CD4-positive, alpha-beta T cell (primary cell): ENCODE measurements at regions not wholly inside any gene's neighbourhood (a gene's known extent, or its start where the extent isn't known, plus 50 kb on each side); places are given as distances from the start of the nearest gene placed in this dataset.

Source experiments
- ATAC-seq: fragments of 200-7000 bp; cut with Tn5 transposase; one replicate; pipeline ENCODE4 v1.10.0; 2022; ENCODE audit warnings: mild to moderate bottlenecking; ENCODE audit not compliant: poor library complexity
- CTCF ChIA-PET: fragments of 350-600 bp; sonication (Branson Sonifier 250); formaldehyde crosslinking; loops from one replicate; lab custom pipeline; 2021; ENCODE audit warnings: antibody characterized with exemption, inconsistent platforms; lab: Charles Lee
- POLR2A ChIA-PET: fragments of 350-600 bp; sonication (Branson Sonifier 250); formaldehyde crosslinking; loops from one replicate; lab custom pipeline; 2021; ENCODE audit warnings: antibody characterized with exemption, inconsistent platforms; lab: Charles Lee
- DNase-seq, 14 experiments: peaks; one replicate each; pipeline ENCODE4 v3.0.0-alpha.2; 2013 to 2020; ENCODE audit warnings: mixed read lengths in 2 of 14
- H3K27ac ChIP-seq, 2 donors: one replicate each; pipeline versions ENCODE4 v1.5.1 to v1.7.0; 2013; ENCODE audit warnings: low read length in 2 of 2, low read depth in 1 of 2, mild to moderate bottlenecking in 1 of 2
- H3K27me3 ChIP-seq, 2 experiments: 1 replicate in 1 of 2; 2 replicates in 1 of 2; pipeline versions ENCODE4 v1.6.1 to v1.7.0; 2013; ENCODE audit warnings: low read length in 2 of 2, control low read depth in 1 of 2, mild to moderate bottlenecking in 1 of 2, moderate library complexity in 1 of 2; ENCODE audit not compliant: insufficient read depth in 2 of 2, control insufficient read depth in 1 of 2
- H3K36me3 ChIP-seq: one replicate; pipeline ENCODE4 v1.6.1; 2013; ENCODE audit warnings: low read length, control low read depth; ENCODE audit not compliant: insufficient read depth
- H3K4me1 ChIP-seq: one replicate; pipeline ENCODE4 v1.6.1; 2013; ENCODE audit warnings: low read length, control low read depth; ENCODE audit not compliant: insufficient read depth
- H3K4me3 ChIP-seq: one replicate; pipeline ENCODE4 v1.5.1; 2013; ENCODE audit warnings: mild to moderate bottlenecking, low read length, moderate library complexity
- H3K9me3 ChIP-seq, 2 experiments: 1 replicate in 1 of 2; 2 replicates in 1 of 2; pipeline versions ENCODE4 v1.6.1 to v1.7.0; 2013; ENCODE audit warnings: low read length in 2 of 2, mild to moderate bottlenecking in 2 of 2, control low read depth in 1 of 2, moderate library complexity in 1 of 2; ENCODE audit not compliant: control insufficient read depth in 1 of 2, insufficient read depth in 1 of 2
- H3K27ac Mint-ChIP-seq: one replicate; pipeline ENCODE4 v1.8.0; 2020; ENCODE audit warnings: mixed read lengths
- H3K27me3 Mint-ChIP-seq: one replicate; pipeline ENCODE4 v1.8.0; 2021; ENCODE audit warnings: mixed read lengths
- H3K36me3 Mint-ChIP-seq: one replicate; pipeline ENCODE4 v1.8.0; 2021; ENCODE audit warnings: low read depth, mixed read lengths
- H3K4me1 Mint-ChIP-seq: one replicate; pipeline ENCODE4 v1.8.0; 2021; ENCODE audit warnings: low read depth, mixed read lengths
- H3K4me3 Mint-ChIP-seq: one replicate; pipeline ENCODE4 v1.8.0; 2020; ENCODE audit warnings: mild to moderate bottlenecking, mixed read lengths
- H3K9me3 Mint-ChIP-seq: one replicate; pipeline ENCODE4 v1.8.0; 2020; ENCODE audit warnings: mixed read lengths
- intact Hi-C, 2 experiments: fragments of 100-400 bp; cut with DNase I in 1 of 2; cut with micrococcal nuclease in 1 of 2; formaldehyde crosslinking; loops; one replicate each; pipeline versions ENCODE4 v1.15.1 to v1.9.0; 2023 to 2025; cut with DNase I, micrococcal nuclease
- TF ChIP-seq, protein P1 (sequence below): fragments of 200-600 bp; IDR thresholded peaks from one replicate; pipeline ENCODE4 v1.8.0; 2022; ENCODE audit warnings: antibody characterized with exemption, mild to moderate bottlenecking

DNA sequence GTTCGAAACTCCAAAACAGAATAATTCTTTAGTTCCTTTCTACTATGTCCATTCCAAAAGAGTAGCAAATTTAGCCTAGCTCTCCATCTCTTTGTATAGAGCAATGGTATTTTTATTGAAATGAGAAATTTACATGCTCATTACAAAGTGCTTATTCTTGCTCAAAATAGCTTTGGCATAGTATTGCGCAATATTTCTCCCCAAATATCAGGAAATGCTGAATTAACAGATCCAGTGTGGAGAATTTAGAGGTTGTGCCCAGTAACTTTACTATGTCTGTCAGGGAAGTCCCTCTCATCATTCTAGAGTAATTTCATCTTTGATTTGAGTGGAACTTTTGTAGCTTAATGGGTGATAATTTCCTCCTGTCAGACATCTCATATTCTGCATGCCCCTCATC lies 425.9 kb upstream of the PIK3C3 start:
- intact Hi-C loops: no loop called here

DNA sequence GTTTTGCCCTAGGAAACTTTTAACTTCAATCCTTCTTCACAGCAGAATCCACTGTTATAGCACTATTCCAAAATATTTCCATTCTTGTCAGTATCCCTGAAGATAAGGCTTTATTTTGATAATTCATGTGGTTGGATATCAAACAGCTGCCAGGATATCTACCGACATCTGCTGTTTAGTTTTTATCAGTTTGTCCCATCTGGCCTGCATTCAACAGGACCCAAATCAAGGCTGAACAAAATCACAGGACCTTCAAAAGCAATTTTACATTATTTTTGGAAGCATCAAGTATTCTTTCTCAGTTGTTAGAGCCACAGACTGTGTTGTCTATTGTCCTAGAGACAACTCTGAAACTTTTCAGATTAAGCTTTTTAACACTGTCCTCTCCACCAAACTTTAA lies 429.0 kb upstream of the PIK3C3 start:
- H3K9me3 ChIP-seq: no peaks in the 10 kb centered on the region
- intact Hi-C loops: no loop called here
- no peaks in the 10 kb centered on the region for H3K36me3 ChIP-seq
- no peak overlapping the region for H3K4me3 ChIP-seq
- TF ChIP-seq, protein P1, sequence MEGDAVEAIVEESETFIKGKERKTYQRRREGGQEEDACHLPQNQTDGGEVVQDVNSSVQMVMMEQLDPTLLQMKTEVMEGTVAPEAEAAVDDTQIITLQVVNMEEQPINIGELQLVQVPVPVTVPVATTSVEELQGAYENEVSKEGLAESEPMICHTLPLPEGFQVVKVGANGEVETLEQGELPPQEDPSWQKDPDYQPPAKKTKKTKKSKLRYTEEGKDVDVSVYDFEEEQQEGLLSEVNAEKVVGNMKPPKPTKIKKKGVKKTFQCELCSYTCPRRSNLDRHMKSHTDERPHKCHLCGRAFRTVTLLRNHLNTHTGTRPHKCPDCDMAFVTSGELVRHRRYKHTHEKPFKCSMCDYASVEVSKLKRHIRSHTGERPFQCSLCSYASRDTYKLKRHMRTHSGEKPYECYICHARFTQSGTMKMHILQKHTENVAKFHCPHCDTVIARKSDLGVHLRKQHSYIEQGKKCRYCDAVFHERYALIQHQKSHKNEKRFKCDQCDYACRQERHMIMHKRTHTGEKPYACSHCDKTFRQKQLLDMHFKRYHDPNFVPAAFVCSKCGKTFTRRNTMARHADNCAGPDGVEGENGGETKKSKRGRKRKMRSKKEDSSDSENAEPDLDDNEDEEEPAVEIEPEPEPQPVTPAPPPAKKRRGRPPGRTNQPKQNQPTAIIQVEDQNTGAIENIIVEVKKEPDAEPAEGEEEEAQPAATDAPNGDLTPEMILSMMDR: no peak
- H3K27ac ChIP-seq: no peak overlapping the region
- H3K9me3 Mint-ChIP-seq: peaks cover 10% of the 10 kb centered on the region
- H3K4me3 Mint-ChIP-seq: no peak overlapping the region
- DNase-seq: no peak
- ChIA-PET POLR2A (no interaction called here), CTCF (no interaction called here)
- H3K4me1 Mint-ChIP-seq: no peaks in the 10 kb centered on the region
- H3K27me3 ChIP-seq: no peaks in the 10 kb centered on the region
- no peaks in the 10 kb centered on the region for H3K4me1 ChIP-seq
- H3K27me3 Mint-ChIP-seq: no peaks in the 10 kb centered on the region
- H3K27ac Mint-ChIP-seq: no peak overlapping the region
- no peak for ATAC-seq
- H3K36me3 Mint-ChIP-seq: no peaks in the 10 kb centered on the region

More for the DNA sequence above, 425.9 kb upstream of the PIK3C3 start:
- Mint-ChIP-seq H3K27ac (no peak overlapping the region), H3K27me3 (no peaks in the 10 kb centered on the region), H3K9me3 (peaks cover 10% of the 10 kb centered on the region), H3K36me3 (no peaks in the 10 kb centered on the region), H3K4me3 (no peak overlapping the region), H3K4me1 (no peaks in the 10 kb centered on the region)
- H3K4me3 ChIP-seq: no peak overlapping the region
- H3K4me1 ChIP-seq: no peaks in the 10 kb centered on the region
- no peak for DNase-seq
- TF ChIP-seq, protein P1: no peak
- H3K27ac ChIP-seq: no peak overlapping the region
- POLR2A ChIA-PET: no interaction called here
- H3K36me3 ChIP-seq: no peaks in the 10 kb centered on the region
- ATAC-seq: no peak
- no peaks in the 10 kb centered on the region for H3K9me3 ChIP-seq
- no peaks in the 10 kb centered on the region for H3K27me3 ChIP-seq
- CTCF ChIA-PET: no interaction called here

DNA sequence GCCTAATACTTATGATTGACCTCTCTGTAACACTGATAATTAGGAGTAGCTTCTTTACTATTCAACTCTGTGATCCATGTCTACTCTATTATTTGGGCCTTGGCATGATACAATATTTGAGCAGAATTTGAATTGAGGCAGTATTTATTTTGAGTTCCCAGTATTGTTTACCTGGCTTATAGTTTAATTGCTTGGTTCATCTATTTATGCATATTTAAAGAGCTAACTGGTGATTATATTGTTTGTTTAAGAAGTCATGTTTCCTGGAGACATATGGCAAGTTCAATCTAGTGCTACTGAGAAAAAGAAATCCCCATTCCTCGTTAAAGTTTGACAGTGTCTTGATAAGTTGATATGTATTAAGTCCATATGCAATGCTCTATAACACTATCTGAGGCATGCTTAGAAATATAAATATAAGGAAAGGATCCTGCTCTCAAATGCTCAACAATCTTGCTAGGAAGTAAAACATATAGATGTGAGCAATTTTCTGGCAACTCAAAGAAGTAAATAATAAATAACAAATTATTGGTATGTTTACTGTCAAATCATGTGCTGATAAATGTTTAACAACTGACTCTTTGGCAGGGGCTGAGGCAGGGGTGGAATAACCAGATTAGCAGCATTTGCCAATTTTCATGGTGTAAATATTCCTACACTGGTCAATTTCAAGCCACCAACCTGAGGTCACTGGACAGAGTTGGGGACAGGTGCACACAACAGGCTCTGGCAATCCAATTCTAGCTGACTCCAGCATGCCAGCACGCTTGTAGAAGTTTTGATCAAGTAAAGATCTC lies 430.2 kb upstream of the PIK3C3 start:
- Mint-ChIP-seq H3K4me3 (no peak overlapping the region), H3K9me3 (peaks cover 5% of the 10 kb centered on the region), H3K27me3 (no peaks in the 10 kb centered on the region), H3K36me3 (no peaks in the 10 kb centered on the region), H3K27ac (no peak overlapping the region), H3K4me1 (no peaks in the 10 kb centered on the region)
- Histone ChIP-seq H3K27me3 (no peaks in the 10 kb centered on the region), H3K27ac (no peak overlapping the region), H3K9me3 (no peaks in the 10 kb centered on the region), H3K36me3 (no peaks in the 10 kb centered on the region), H3K4me3 (no peak overlapping the region), H3K4me1 (no peaks in the 10 kb centered on the region)
- DNase-seq: no peak
- intact Hi-C loops: no loop called here
- no peak for ATAC-seq
- TF ChIP-seq, protein P1: no peak
- POLR2A ChIA-PET: no interaction called here
- CTCF ChIA-PET: no interaction called here
